ENCODE measurements at regions not wholly inside any gene's neighbourhood (a gene's known extent, or its start where the extent isn't known, plus 50 kb on each side); places are given as distances from the start of the nearest gene placed in this dataset.

DNA sequence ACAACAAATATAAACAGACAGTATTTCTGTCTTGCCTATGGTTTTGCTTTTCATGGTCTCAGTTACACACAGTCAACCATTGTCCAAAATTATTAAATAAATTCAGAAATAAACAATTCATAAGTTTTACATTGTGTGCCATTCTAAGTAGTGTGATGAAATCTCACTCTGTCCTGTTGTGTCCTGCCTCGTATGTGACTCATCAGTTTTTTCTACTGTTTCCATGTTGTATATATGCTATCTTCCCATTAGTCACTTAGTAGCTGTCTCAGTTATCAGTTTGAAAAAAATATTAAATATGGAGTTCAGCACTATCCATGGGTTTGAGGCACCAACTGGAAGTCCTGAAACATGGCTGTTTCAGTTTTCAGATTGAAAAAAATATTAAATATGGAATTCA, 282.4 kb upstream of the GRM7 start:
- H3K36me3 ChIP-seq (replicated peaks), result no peaks in the 10 kb centered on the region
- TF ChIP-seq, protein P1, sequence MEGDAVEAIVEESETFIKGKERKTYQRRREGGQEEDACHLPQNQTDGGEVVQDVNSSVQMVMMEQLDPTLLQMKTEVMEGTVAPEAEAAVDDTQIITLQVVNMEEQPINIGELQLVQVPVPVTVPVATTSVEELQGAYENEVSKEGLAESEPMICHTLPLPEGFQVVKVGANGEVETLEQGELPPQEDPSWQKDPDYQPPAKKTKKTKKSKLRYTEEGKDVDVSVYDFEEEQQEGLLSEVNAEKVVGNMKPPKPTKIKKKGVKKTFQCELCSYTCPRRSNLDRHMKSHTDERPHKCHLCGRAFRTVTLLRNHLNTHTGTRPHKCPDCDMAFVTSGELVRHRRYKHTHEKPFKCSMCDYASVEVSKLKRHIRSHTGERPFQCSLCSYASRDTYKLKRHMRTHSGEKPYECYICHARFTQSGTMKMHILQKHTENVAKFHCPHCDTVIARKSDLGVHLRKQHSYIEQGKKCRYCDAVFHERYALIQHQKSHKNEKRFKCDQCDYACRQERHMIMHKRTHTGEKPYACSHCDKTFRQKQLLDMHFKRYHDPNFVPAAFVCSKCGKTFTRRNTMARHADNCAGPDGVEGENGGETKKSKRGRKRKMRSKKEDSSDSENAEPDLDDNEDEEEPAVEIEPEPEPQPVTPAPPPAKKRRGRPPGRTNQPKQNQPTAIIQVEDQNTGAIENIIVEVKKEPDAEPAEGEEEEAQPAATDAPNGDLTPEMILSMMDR (IDR thresholded peaks at IDR 0.05; ENCODE audit: low read depth, low read length, missing control alignments), result no peak
- no peak overlapping the region for H3K27ac ChIP-seq
- no peak overlapping the region for H3K4me3 ChIP-seq (ENCODE audit: low read depth, low read length)
- in situ Hi-C loops (cut with HindIII; ENCODE audit: low pct_ligation_motif_present, low sequenced_read_pairs), result no loop called here
- no peak for DNase-seq
- no peaks in the 10 kb centered on the region for H3K27me3 ChIP-seq (replicated peaks)

DNA sequence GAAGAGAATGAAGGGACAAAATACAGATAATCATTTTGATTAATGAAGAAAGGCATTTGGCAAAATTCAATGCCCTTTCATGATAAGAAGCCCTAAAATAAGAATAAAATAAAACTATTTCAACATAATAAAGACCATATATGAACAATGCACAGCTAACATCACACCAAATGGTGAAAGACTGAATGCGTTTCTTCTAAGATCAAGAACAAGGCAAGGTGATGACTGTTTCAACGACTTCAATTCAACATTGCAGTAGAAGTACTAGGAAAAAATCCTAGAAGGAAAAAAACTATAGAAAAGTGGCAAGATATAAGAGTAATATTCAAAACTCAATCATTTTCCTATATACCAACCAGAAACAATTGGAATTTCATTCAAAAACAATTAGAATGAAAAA, 280.1 kb upstream of the GRM7 start:
- H3K4me3 ChIP-seq (ENCODE audit: low read depth, low read length), result no peak overlapping the region
- DNase-seq, result no peak
- H3K27me3 ChIP-seq (replicated peaks), result no peaks in the 10 kb centered on the region
- no peaks in the 10 kb centered on the region for H3K36me3 ChIP-seq (replicated peaks)
- TF ChIP-seq, protein P1 (IDR thresholded peaks at IDR 0.05; ENCODE audit: low read depth, low read length, missing control alignments), result no peak
- in situ Hi-C loops (cut with HindIII; ENCODE audit: low pct_ligation_motif_present, low sequenced_read_pairs), result no loop called here
- no peak overlapping the region for H3K27ac ChIP-seq

DNA sequence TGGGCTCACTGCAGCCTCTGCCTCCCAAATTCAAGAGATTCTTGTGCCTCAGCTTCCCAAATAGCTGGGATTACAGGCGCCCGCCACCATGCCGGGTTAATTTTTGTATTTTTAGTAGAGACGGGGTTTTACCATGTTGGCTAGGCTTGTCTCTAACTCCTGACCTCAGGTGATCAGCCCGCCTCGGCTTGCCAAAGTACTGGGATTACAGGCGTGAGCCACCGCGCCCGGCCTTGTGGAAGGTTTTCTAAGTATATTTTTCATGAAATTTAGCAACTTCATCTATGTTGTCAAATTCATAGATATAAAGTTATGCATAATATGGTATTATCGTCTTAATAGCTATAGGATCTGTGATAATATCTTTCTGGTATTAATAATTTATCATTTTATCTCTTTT, 275.6 kb upstream of the GRM7 start:
- no peak overlapping the region for H3K27ac ChIP-seq
- H3K4me3 ChIP-seq (ENCODE audit: low read depth, low read length), result no peak overlapping the region
- no peak for DNase-seq
- no peaks in the 10 kb centered on the region for H3K36me3 ChIP-seq (replicated peaks)
- in situ Hi-C loops (cut with HindIII; ENCODE audit: low pct_ligation_motif_present, low sequenced_read_pairs), result no loop called here
- TF ChIP-seq, protein P1 (IDR thresholded peaks at IDR 0.05; ENCODE audit: low read depth, low read length, missing control alignments), result no peak
- no peaks in the 10 kb centered on the region for H3K27me3 ChIP-seq (replicated peaks)

DNA sequence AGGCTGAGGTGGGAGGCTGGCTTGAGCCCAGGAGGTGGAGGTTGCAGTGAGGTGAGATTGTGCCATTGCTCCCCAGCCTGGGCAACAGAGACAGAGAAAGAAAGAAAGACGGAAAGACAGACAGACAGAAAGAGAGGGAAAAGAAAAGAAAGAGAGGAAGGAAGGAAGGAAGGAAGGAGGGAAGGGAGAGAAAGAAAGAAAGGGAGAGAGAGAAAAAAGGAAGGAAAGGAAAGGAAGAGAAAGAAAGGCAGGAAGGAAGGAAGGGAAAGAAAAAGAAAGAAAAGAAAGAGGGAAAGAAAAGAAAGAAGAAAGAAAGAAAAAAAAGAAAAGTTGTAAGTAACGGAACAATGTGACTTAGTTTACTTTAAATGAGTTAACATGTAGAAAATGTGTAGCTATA, 260.7 kb upstream of the GRM7 start:
- H3K36me3 ChIP-seq (replicated peaks), result no peaks in the 10 kb centered on the region
- no peak overlapping the region for H3K4me3 ChIP-seq (ENCODE audit: low read depth, low read length)
- TF ChIP-seq, protein P1 (IDR thresholded peaks at IDR 0.05; ENCODE audit: low read depth, low read length, missing control alignments), result no peak
- H3K27ac ChIP-seq, result no peak overlapping the region
- in situ Hi-C loops (cut with HindIII; ENCODE audit: low pct_ligation_motif_present, low sequenced_read_pairs), result no loop called here
- no peak for DNase-seq
- no peaks in the 10 kb centered on the region for H3K27me3 ChIP-seq (replicated peaks)

DNA sequence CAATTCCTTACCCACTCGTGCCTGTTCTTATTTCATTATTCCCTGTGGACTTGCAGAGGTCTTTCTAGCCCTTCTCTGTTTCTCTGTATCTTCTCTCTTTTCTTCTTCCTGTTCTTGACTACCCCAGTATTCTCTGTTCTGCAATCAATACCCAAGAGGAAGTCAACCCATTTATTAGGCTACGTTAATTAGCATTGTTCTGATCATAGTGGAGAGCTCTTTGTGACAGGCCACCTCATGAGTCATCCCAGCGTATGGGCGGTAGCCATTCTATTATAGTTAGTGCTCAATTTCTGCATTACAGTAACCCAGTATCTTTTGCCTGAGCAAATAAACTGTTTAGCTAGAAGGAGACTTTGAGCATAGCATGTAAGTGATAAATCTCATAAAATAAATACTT, 259.5 kb upstream of the GRM7 start:
- Histone ChIP-seq H3K27ac (no peak overlapping the region), H3K36me3 (replicated peaks) (no peaks in the 10 kb centered on the region), H3K4me3 (ENCODE audit: low read depth, low read length) (no peak overlapping the region), H3K27me3 (replicated peaks) (no peaks in the 10 kb centered on the region)
- in situ Hi-C loops (cut with HindIII; ENCODE audit: low pct_ligation_motif_present, low sequenced_read_pairs), result no loop called here
- TF ChIP-seq, protein P1 (IDR thresholded peaks at IDR 0.05; ENCODE audit: low read depth, low read length, missing control alignments), result no peak
- no peak for DNase-seq

DNA sequence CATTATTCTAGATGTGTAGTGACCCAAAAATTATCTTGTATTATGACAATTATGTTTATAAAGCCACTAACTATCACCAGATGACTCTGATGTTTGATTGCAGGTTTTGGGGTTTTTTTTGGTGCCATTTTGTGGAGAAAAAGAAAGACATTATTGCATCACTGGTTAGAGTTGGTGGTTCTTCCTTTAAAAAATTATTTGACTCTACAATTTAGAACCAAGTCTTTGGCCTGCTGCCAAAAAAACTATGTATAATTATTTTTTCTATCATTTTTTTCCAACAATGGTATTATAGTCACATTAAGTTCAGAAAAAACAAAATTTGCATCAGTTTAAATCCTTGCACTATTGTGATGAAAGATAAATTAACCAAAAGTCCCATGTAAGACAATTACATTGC, 258.6 kb upstream of the GRM7 start:
- Histone ChIP-seq H3K4me3 (ENCODE audit: low read depth, low read length) (no peak overlapping the region), H3K27ac (no peak overlapping the region), H3K27me3 (replicated peaks) (no peaks in the 10 kb centered on the region), H3K36me3 (replicated peaks) (no peaks in the 10 kb centered on the region)
- no peak for DNase-seq
- TF ChIP-seq, protein P1 (IDR thresholded peaks at IDR 0.05; ENCODE audit: low read depth, low read length, missing control alignments), result no peak
- in situ Hi-C loops (cut with HindIII; ENCODE audit: low pct_ligation_motif_present, low sequenced_read_pairs), result no loop called here
